NAMALWA (cell line): ENCODE measurements at regions not wholly inside any gene's neighbourhood (a gene's known extent, or its start where the extent isn't known, plus 50 kb on each side); places are given as distances from the start of the nearest gene placed in this dataset.

Source experiments
- DNase-seq: peaks from one replicate; pipeline ENCODE4 v3.0.0-alpha.2; 2015; ENCODE audit warnings: low spot score

GRCh38 chr5:42360056-42360455 lies 63.2 kb upstream of the GHR start:
- no peak for DNase-seq

- DNase-seq = no peak
These were observed 62.5 kb upstream of the GHR start for GRCh38 chr5:42360616-42361314.

- no peak for DNase-seq
These were observed 61.9 kb upstream of the GHR start for GRCh38 chr5:42361315-42361688.

GRCh38 chr5:42366051-42366450 lies 57.2 kb upstream of the GHR start:
- DNase-seq = no peak
